CD4-positive, alpha-beta T cell treated with Interleukin-15 for 4 hours (primary cell): ENCODE measurements at regions not wholly inside any gene's neighbourhood (a gene's known extent, or its start where the extent isn't known, plus 50 kb on each side); places are given as distances from the start of the nearest gene placed in this dataset.
"Not testable (repeated sequence)": the region's sequence is repeated elsewhere in the genome, so short reads cannot be mapped to it uniquely, and the experiment has no call there.

Source experiments
- DNase-seq: peaks from one replicate; pipeline ENCODE4 v3.0.0-alpha.2; 2020; ENCODE audit warnings: low spot score

DNA sequence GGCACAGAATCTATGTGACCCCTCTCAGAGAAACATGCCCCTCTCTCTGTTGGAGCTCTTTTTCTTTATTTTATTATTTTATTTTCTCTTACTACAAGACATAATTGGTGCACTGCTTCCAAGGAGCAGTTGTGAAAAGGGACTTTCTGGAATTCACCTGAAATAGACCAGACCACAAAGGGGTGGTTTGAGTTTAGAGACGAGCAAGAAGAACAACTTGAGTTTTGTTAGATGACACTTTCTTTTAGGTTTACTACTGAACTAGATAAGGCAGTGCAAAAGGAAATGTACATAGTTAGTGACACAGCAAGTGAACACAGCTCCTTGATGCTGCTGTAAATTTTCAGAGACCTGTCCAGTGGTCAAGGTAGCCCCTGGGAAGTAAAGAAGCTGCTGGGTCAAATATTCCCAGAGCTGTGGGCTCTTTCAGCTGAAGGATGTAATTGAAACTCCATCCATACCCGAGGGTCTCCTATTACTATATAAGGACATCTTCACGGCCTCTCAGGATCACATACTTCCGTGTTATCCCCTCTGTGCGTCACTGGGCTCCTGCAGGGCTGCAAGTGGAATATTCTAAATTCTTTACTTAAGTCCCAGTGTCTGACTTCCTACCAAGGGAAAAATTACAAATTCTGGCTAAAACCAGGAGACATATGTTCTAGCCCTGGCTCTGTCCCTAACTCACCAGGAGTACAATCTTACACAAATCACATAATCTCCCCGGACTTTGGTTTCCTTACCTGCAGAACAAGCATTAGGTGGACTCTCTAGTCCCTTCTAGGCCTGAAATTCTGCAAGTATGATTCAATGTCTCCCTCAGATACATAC, 69.1 kb upstream of the ADTRP start:
- DNase-seq: no peak

GRCh38 chr6:11847068-11847467, 68.5 kb upstream of the ADTRP start:
- not testable (repeated sequence) for DNase-seq

- DNase-seq: no peak
Measured at GRCh38 chr6:11845664-11846577, 67.3 kb upstream of the ADTRP start.

DNA sequence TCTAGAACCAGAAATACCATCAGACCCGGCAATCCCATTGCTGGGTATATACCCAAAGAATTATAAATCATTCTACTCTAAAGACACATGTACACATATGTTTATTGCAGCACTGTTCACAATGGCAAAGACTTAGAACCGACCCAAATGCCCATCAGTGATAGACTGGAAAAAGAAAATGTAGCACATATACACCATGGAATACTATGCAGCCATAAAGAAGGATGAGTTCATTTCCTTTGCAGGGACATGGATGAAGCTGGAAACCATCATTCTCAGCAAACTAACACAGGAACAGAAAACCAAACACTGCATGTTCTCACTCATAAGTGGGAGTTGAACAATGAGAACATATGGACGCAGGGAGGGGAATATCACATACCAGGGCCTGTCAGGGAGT, 64.2 kb upstream of the ADTRP start:
- DNase-seq: not testable (repeated sequence)

DNA sequence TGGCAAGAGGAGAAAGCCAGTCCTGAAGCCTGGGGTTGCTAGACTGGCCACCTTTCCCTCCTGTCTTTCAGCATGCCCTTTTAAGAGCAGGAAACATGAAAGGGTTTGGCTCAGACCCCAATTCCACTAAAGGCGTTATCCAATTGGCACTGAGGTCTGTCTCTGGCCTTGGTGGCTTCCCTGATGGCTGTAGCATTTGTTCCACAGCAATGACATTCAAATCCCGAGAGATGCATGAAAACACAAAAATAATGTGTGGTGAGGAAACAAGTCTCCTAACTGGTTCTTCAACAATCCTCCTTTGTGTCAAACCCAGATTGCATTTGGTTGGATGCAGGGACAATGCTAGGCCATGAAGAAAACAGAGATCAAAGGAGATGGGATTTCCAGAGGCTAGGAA, 56.5 kb upstream of the ADTRP start:
- DNase-seq: no peak

GRCh38 chr6:11833626-11834592, 55.3 kb upstream of the ADTRP start:
- DNase-seq: no peak

- no peak for DNase-seq
Measured at GRCh38 chr6:11831653-11832052, 53.0 kb upstream of the ADTRP start.

DNA sequence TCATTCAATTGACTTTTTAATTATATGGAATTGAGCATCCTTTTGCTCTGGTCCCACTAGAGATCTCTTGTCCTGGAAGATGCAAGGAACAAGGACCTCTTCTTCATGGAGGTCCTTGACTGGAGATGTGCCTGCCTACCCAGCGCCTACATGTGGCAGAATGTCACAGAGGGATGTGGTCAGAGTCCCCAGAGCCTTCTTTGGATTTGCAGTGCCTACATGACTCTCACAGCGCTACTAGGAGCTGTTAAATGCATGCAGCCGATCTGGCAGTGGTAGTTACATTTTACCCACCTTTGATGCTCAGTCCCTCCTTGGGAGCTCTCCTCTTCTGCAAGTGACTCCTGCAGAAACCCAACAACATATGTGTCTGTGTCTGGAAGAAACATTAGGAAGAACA, 51.9 kb upstream of the ADTRP start:
- DNase-seq: no peak

DNA sequence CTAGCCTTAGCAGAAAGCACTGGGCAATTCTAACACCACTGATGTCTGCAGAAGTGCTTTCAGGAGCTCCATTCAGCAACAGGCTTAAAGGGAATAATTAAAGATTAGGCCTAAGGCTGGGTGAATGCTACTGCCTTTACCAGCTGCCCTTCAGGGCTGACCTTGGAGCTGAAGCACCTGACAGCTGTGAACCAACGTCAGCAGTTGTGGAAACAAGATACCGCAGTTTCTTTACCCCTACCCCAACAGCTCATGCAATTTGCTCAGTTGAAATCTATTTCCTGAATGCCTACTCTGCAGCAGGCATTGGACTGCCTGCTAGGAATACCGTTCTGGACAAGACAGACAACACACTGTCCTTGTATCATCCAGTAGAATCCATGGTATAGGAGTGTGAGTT, 51.5 kb upstream of the ADTRP start:
- DNase-seq: no peak

DNA sequence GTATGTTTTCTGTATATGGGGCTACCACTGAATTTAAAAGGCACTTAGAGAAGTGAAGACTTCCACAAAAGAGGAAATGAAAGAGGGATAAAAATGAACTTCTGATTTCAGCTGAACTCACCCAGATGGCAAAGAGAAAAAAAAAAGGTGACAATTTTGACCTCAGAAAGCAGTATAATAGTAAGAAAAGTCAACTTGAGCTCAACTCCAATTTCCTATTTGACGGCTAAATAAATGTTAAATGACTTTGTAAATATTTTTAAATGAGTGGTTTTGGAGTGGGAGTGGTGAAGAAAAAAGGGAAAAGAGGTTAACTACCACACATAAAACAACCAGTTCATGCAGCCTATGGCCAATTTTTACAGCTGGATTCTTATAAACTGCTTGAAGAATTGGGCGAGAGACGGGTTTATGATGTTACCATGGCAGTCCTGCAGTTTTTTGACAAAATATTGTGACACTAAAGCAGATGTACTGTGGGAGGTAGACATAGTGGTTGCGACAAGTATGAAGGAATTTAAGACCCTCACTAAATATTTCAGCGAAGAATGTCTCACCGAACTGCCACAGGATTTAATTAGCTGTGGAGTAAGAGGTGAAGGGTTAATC, 49.8 kb upstream of the ADTRP start:
- no peak for DNase-seq
